Esophagus muscularis mucosa (tissue), 4 donors: ENCODE measurements at regions not wholly inside any gene's neighbourhood (a gene's known extent, or its start where the extent isn't known, plus 50 kb on each side); places are given as distances from the start of the nearest gene placed in this dataset.
A peak's percentile ranks its signal among the peaks of the same experiment; 100 is the strongest.

Experiments used
- CTCF ChIP-seq, 3 experiments: fragments of 200-600 bp in 2 of 3; fragments of 450-650 bp in 1 of 3; sonication (generic) in 2 of 3; IDR thresholded peaks; one replicate each; pipeline ENCODE4 v1.5.1; 2017 to 2019; ENCODE audit warnings: antibody characterized with exemption in 3 of 3, mild to moderate bottlenecking in 2 of 3, moderate library complexity in 1 of 3
- EP300 ChIP-seq: sonication (generic); formaldehyde crosslinking; IDR thresholded peaks from one replicate; pipeline ENCODE4 v1.6.1; 2017; ENCODE audit warnings: antibody characterized with exemption
- POLR2A ChIP-seq: fragments of 450-650 bp; IDR thresholded peaks from one replicate; pipeline ENCODE4 v1.6.1; 2017; ENCODE audit warnings: antibody characterized with exemption, moderate library complexity, mild to moderate bottlenecking, low read depth
- POLR2AphosphoS5 ChIP-seq, 2 donors: sonication (generic); formaldehyde crosslinking; IDR thresholded peaks; one replicate each; pipeline ENCODE4 v1.6.1; 2017; ENCODE audit warnings: antibody characterized with exemption in 2 of 2

GRCh38 chr11:69211920-69212797 is 56.4 kb downstream of the SMIM38 start:
- TF ChIP-seq POLR2A: no peak
- TF ChIP-seq CTCF (IDR thresholded peaks at IDR 0.05): peak in 2 of 3 experiments; percentile 18 to 19
- no peak for TF ChIP-seq EP300
- TF ChIP-seq POLR2AphosphoS5 (IDR thresholded peaks at IDR 0.05): no peak
